Astrocyte (in vitro differentiated cells and primary cell): ENCODE measurements at regions not wholly inside any gene's neighbourhood (a gene's known extent, or its start where the extent isn't known, plus 50 kb on each side); places are given as distances from the start of the nearest gene placed in this dataset.

Experiments used
- DNase-seq: peaks from one replicate; pipeline ENCODE4 v3.0.0-alpha.2; 2010; ENCODE audit warnings: low read depth
- FAIRE-seq: peaks from 2 replicates; lab custom pipeline; 2011; peaks lifted over from hg19 to GRCh38; lab: Jason Lieb, UNC
- H2AFZ ChIP-seq: 2 replicates; pipeline ENCODE4 v1.6.0; 2012; ENCODE audit warnings: low read depth, low read length, inconsistent platforms
- H3K27ac ChIP-seq: 2 replicates; pipeline ENCODE4 v1.5.1; 2011; ENCODE audit warnings: low read depth, low read length, inconsistent platforms
- H3K27me3 ChIP-seq: 2 replicates; pipeline ENCODE4 v1.6.0; 2011; ENCODE audit warnings: low read length, inconsistent platforms; ENCODE audit not compliant: insufficient read depth
- H3K36me3 ChIP-seq: 2 replicates; pipeline ENCODE4 v1.5.1; 2011; ENCODE audit warnings: low read length, inconsistent platforms; ENCODE audit not compliant: insufficient read depth
- H3K4me1 ChIP-seq: 2 replicates; pipeline ENCODE4 v1.5.1; 2011; ENCODE audit warnings: low read length, inconsistent platforms; ENCODE audit not compliant: insufficient read depth
- H3K4me2 ChIP-seq: 2 replicates; pipeline ENCODE4 v1.6.0; 2012; ENCODE audit warnings: low read length, inconsistent platforms
- H3K4me3 ChIP-seq: 2 replicates; pipeline ENCODE4 v1.5.1; 2011; ENCODE audit warnings: low read depth, mild to moderate bottlenecking, low read length, inconsistent platforms; ENCODE audit not compliant: insufficient read depth
- H3K79me2 ChIP-seq: 2 replicates; pipeline ENCODE4 v1.6.0; 2012; ENCODE audit warnings: mild to moderate bottlenecking, low read length, inconsistent platforms; ENCODE audit not compliant: insufficient read depth
- H3K9ac ChIP-seq: 2 replicates; pipeline ENCODE4 v1.6.0; 2012; ENCODE audit warnings: mild to moderate bottlenecking, low read length, inconsistent platforms
- H3K9me3 ChIP-seq: 2 replicates; pipeline ENCODE4 v1.5.1; 2012; ENCODE audit warnings: low read depth, mild to moderate bottlenecking, low read length, inconsistent platforms; ENCODE audit not compliant: insufficient read depth
- H4K20me1 ChIP-seq: 2 replicates; pipeline ENCODE4 v1.6.0; 2012; ENCODE audit warnings: low read length, inconsistent platforms; ENCODE audit not compliant: insufficient read depth
- H3K27ac Mint-ChIP-seq: one replicate; pipeline ENCODE4 v1.8.0; 2021; ENCODE audit warnings: mild to moderate bottlenecking, mixed read lengths; ENCODE audit not compliant: unreplicated experiment
- H3K27me3 Mint-ChIP-seq: one replicate; pipeline ENCODE4 v1.8.0; 2021; ENCODE audit warnings: low read depth, mixed read lengths; ENCODE audit not compliant: unreplicated experiment
- H3K36me3 Mint-ChIP-seq: one replicate; pipeline ENCODE4 v1.8.0; 2021; ENCODE audit warnings: low read depth, mixed read lengths; ENCODE audit not compliant: unreplicated experiment
- H3K4me1 Mint-ChIP-seq: one replicate; pipeline ENCODE4 v1.8.0; 2021; ENCODE audit warnings: low read depth, mixed read lengths; ENCODE audit not compliant: unreplicated experiment
- H3K4me3 Mint-ChIP-seq: one replicate; pipeline ENCODE4 v1.8.0; 2021; ENCODE audit warnings: mild to moderate bottlenecking, moderate library complexity, mixed read lengths; ENCODE audit not compliant: unreplicated experiment
- H3K9me3 Mint-ChIP-seq: one replicate; pipeline ENCODE4 v1.8.0; 2021; ENCODE audit warnings: mild to moderate bottlenecking, mixed read lengths; ENCODE audit not compliant: unreplicated experiment
- EZH2 ChIP-seq: IDR thresholded peaks from 2 replicates; pipeline ENCODE4 v1.6.1; 2012; ENCODE audit warnings: mild to moderate bottlenecking, low read length, inconsistent platforms; ENCODE audit not compliant: insufficient read depth
- TF ChIP-seq, protein P1 (sequence below): IDR thresholded peaks from 2 replicates; pipeline ENCODE4 v1.5.1; 2011; ENCODE audit warnings: low read depth, mild to moderate bottlenecking, inconsistent platforms, low read length, moderate library complexity; ENCODE audit not compliant: insufficient read depth

DNA sequence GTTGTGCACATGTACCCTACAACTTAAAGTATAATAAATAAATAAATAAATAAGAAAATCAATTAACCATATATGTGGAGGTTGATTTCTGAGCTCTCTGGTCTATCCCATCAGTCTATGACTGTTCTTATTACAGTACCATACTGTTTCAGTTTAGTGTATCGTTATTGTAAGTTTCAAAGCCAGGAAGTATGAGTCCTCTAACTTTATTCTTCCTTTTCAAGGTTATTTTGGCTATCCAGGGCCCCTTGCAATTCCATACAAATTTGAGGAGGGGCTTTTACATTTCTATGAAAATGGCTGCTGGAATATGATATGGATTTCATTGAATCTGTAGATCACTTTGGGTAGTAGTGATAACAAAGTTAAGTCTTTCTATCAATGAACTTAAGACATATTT is 96.9 kb upstream of the BCL9 start:
- Mint-ChIP-seq H3K4me1 (no peaks in the 10 kb centered on the region), H3K36me3 (no peaks in the 10 kb centered on the region), H3K9me3 (peaks cover 35% of the 10 kb centered on the region), H3K4me3 (no peak overlapping the region), H3K27ac (no peak overlapping the region), H3K27me3 (no peaks in the 10 kb centered on the region)
- Histone ChIP-seq H3K4me1 (no peaks in the 10 kb centered on the region), H3K79me2 (no peaks in the 10 kb centered on the region), H3K27ac (no peak overlapping the region), H3K4me3 (no peak overlapping the region), H3K4me2 (no peak overlapping the region), H3K9me3 (peaks cover 4% of the 10 kb centered on the region), H3K9ac (no peak overlapping the region), H2AFZ (no peak overlapping the region), H4K20me1 (no peaks in the 10 kb centered on the region), H3K27me3 (no peaks in the 10 kb centered on the region), H3K36me3 (no peaks in the 10 kb centered on the region)
- TF ChIP-seq EZH2, result no peak
- TF ChIP-seq, protein P1, sequence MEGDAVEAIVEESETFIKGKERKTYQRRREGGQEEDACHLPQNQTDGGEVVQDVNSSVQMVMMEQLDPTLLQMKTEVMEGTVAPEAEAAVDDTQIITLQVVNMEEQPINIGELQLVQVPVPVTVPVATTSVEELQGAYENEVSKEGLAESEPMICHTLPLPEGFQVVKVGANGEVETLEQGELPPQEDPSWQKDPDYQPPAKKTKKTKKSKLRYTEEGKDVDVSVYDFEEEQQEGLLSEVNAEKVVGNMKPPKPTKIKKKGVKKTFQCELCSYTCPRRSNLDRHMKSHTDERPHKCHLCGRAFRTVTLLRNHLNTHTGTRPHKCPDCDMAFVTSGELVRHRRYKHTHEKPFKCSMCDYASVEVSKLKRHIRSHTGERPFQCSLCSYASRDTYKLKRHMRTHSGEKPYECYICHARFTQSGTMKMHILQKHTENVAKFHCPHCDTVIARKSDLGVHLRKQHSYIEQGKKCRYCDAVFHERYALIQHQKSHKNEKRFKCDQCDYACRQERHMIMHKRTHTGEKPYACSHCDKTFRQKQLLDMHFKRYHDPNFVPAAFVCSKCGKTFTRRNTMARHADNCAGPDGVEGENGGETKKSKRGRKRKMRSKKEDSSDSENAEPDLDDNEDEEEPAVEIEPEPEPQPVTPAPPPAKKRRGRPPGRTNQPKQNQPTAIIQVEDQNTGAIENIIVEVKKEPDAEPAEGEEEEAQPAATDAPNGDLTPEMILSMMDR, result no peak
- FAIRE-seq (no peak), DNase-seq (no peak)

DNA sequence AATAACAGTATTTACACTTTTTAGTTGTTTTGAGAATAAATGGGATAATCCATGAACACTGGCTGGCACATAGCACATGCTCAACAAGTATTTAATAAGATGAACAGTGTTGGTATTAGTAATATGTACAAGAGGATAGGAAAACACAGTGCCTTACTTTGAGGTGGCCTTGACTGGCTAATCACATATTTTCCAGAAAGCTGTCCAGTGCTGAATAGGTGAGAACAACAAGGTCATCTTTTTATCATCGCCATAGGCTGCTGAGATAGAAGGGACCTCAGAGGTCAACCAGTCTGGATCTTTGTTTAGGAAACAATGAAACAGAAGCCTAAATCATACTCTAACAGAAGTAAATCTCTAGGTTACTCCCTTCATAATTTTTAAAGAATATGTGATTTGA is 89.7 kb upstream of the BCL9 start:
- H3K4me3 ChIP-seq, result no peak overlapping the region
- no peak overlapping the region for H3K27ac ChIP-seq
- Mint-ChIP-seq H3K36me3 (no peaks in the 10 kb centered on the region), H3K27ac (no peak overlapping the region), H3K4me3 (no peak overlapping the region), H3K4me1 (no peaks in the 10 kb centered on the region), H3K27me3 (peaks cover 7% of the 10 kb centered on the region), H3K9me3 (peaks cover 4% of the 10 kb centered on the region)
- no peaks in the 10 kb centered on the region for H3K36me3 ChIP-seq
- DNase-seq (no peak), FAIRE-seq (no peak)
- H2AFZ ChIP-seq, result no peak overlapping the region
- no peaks in the 10 kb centered on the region for H3K9me3 ChIP-seq
- no peak overlapping the region for H3K4me2 ChIP-seq
- no peaks in the 10 kb centered on the region for H4K20me1 ChIP-seq
- no peaks in the 10 kb centered on the region for H3K4me1 ChIP-seq
- H3K79me2 ChIP-seq, result no peaks in the 10 kb centered on the region
- no peak overlapping the region for H3K9ac ChIP-seq
- TF ChIP-seq EZH2, result no peak
- TF ChIP-seq, protein P1, result no peak
- no peaks in the 10 kb centered on the region for H3K27me3 ChIP-seq

DNA sequence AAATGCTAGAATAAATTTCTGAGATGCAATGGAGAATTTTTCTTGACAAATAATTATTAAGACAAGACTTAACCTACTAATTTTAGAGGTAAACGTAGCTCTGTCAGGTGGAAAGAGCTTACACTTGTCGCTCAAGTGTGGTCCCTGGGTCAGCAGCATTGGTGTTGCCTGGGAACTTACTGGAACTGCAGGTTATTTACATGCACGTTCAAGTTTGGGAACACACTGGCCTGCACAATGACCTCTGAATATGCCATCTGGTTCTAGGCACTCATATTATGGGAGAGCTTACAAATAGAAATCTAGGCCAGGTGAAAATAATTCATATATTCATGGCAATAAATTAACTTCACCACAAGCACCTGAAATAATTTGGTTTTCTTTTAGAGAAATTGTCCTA is 88.5 kb upstream of the BCL9 start:
- TF ChIP-seq EZH2, result no peak
- TF ChIP-seq, protein P1, result no peak
- Histone ChIP-seq H3K9ac (no peak overlapping the region), H2AFZ (no peak overlapping the region), H3K27ac (no peak overlapping the region), H3K4me1 (no peaks in the 10 kb centered on the region), H3K27me3 (no peaks in the 10 kb centered on the region), H3K9me3 (no peaks in the 10 kb centered on the region), H3K79me2 (no peaks in the 10 kb centered on the region), H3K36me3 (no peaks in the 10 kb centered on the region), H4K20me1 (no peaks in the 10 kb centered on the region), H3K4me3 (no peak overlapping the region), H3K4me2 (no peak overlapping the region)
- Mint-ChIP-seq H3K36me3 (no peaks in the 10 kb centered on the region), H3K4me1 (no peaks in the 10 kb centered on the region), H3K27me3 (peaks cover 7% of the 10 kb centered on the region), H3K27ac (no peak overlapping the region), H3K4me3 (no peak overlapping the region), H3K9me3 (no peaks in the 10 kb centered on the region)
- FAIRE-seq (no peak), DNase-seq (no peak)
